ENCODE measurements at regions not wholly inside any gene's neighbourhood (a gene's known extent, or its start where the extent isn't known, plus 50 kb on each side); places are given as distances from the start of the nearest gene placed in this dataset.
"Not testable (repeated sequence)": the region's sequence is repeated elsewhere in the genome, so short reads cannot be mapped to it uniquely, and the experiment has no call there.

DNA sequence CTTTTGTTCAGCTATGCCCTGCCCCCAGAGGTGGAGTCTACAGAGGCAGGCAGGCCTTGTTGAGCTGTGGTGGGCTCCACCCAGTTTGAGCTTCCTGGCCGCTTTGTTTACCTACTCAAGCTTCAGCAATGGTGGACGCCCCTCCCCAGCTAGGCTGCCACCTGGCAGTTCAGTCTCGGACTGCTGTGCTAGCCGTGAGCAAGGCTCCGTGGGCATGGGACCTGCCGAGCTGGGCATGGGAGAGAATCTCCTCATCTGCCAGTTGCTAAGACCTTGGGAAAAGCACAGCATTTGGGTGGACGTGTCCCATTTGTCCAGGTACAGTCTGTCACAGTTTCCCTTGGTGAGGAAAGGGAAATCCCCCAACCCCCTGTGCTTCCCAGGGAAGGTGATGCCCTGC, 270.0 kb upstream of the TCERG1L start:
- not testable (repeated sequence) for H3K23ac ChIP-seq (ENCODE audit: low read length in 2 of 2); DNase-seq; H3K4me1 ChIP-seq (ENCODE audit: control insufficient read depth, insufficient read depth, low read depth, low read length)

DNA sequence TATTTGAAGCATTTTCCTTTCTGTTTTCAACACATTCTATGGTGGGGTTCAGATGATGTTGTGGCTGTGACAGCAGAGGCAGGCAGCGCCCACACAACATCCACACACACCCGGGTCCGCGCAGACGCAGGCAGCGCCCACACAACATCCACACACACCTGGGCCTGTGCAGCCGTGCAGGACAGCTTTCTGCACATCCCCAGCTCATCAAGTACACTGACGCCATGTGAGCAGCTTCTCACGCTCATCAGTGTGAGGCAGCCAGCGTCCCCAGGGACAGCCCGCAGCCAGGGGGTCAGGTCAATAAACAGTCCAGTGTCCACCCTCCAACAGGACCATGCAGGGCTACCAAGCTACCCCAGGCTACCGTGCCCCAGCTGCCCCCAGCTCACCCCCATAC, 272.8 kb upstream of the TCERG1L start:
- Histone ChIP-seq H3K9ac (ENCODE audit: low read length) (no peak overlapping the region), H3K4ac (ENCODE audit: low read depth in 1 of 2, low read length in 2 of 2) (no peak overlapping the region), H2BK12ac (ENCODE audit: low read length in 2 of 2) (no peak overlapping the region), H3K9me3 (ENCODE audit: control insufficient read depth, low read length) (peaks cover 4% of the 10 kb centered on the region), H3K27me3 (ENCODE audit: control insufficient read depth in 1 of 2, insufficient read depth in 1 of 2, low read length in 2 of 2) (no peaks in the 10 kb centered on the region), H3K79me1 (replicated peaks; ENCODE audit: low read length, poor library complexity, severe bottlenecking) (no peaks in the 10 kb centered on the region), H2BK120ac (ENCODE audit: low read depth, low read length) (no peak overlapping the region), H3K27ac (ENCODE audit: low read length, poor library complexity, severe bottlenecking) (no peak overlapping the region), H3K4me3 (ENCODE audit: insufficient read depth in 1 of 2, low read depth in 1 of 2, low read length in 2 of 2) (no peak overlapping the region), H2BK15ac (ENCODE audit: low read depth, poor library complexity, severe bottlenecking) (no peak overlapping the region), H2AK5ac (ENCODE audit: low read length, severe bottlenecking) (no peak overlapping the region), H4K8ac (ENCODE audit: low read length) (no peak overlapping the region), H2AFZ (ENCODE audit: low read depth, low read length) (no peak overlapping the region), H3K4me2 (ENCODE audit: low read length, poor library complexity, severe bottlenecking) (no peak overlapping the region), H3K4me1 (ENCODE audit: control insufficient read depth, insufficient read depth, low read depth, low read length) (no peaks in the 10 kb centered on the region), H3K36me3 (ENCODE audit: control insufficient read depth in 1 of 2, insufficient read depth in 2 of 2, low read depth in 1 of 2, low read length in 2 of 2) (no peaks in the 10 kb centered on the region), H3K14ac (ENCODE audit: low read length in 2 of 2) (no peak overlapping the region), H3K18ac (ENCODE audit: low read depth in 1 of 2, low read length in 2 of 2) (no peak overlapping the region), H2BK5ac (ENCODE audit: low read depth, low read length, poor library complexity, severe bottlenecking) (no peak overlapping the region), H4K91ac (ENCODE audit: low read length) (no peak overlapping the region), H3K23ac (ENCODE audit: low read length in 2 of 2) (no peak overlapping the region)
- DNase-seq = no peak
- 68% methylated on average over 11 of the region's 12 CpGs for WGBS

More for the DNA sequence above, 270.0 kb upstream of the TCERG1L start:
- not testable (repeated sequence) for H3K36me3 ChIP-seq (ENCODE audit: control insufficient read depth in 1 of 2, insufficient read depth in 2 of 2, low read depth in 1 of 2, low read length in 2 of 2); H3K9me3 ChIP-seq (ENCODE audit: control insufficient read depth, low read length); H3K14ac ChIP-seq (ENCODE audit: low read length in 2 of 2); H2BK5ac ChIP-seq (ENCODE audit: low read depth, low read length, poor library complexity, severe bottlenecking); H4K91ac ChIP-seq (ENCODE audit: low read length); H2BK15ac ChIP-seq (ENCODE audit: low read depth, poor library complexity, severe bottlenecking); H3K4me3 ChIP-seq (ENCODE audit: insufficient read depth in 1 of 2, low read depth in 1 of 2, low read length in 2 of 2); H3K27ac ChIP-seq (ENCODE audit: low read length, poor library complexity, severe bottlenecking); H2AFZ ChIP-seq (ENCODE audit: low read depth, low read length); H3K27me3 ChIP-seq (ENCODE audit: control insufficient read depth in 1 of 2, insufficient read depth in 1 of 2, low read length in 2 of 2); H4K8ac ChIP-seq (ENCODE audit: low read length); H3K4ac ChIP-seq (ENCODE audit: low read depth in 1 of 2, low read length in 2 of 2); H2BK120ac ChIP-seq (ENCODE audit: low read depth, low read length); H3K9ac ChIP-seq (ENCODE audit: low read length); H3K18ac ChIP-seq (ENCODE audit: low read depth in 1 of 2, low read length in 2 of 2); H2AK5ac ChIP-seq (ENCODE audit: low read length, severe bottlenecking); H3K4me2 ChIP-seq (ENCODE audit: low read length, poor library complexity, severe bottlenecking); H2BK12ac ChIP-seq (ENCODE audit: low read length in 2 of 2); H3K79me1 ChIP-seq (replicated peaks; ENCODE audit: low read length, poor library complexity, severe bottlenecking)
- 71% methylated on average over 7 of the region's 7 CpGs for WGBS

GRCh38 chr10:131585761-131586160, 274.2 kb upstream of the TCERG1L start:
- H2BK12ac ChIP-seq (ENCODE audit: low read length in 2 of 2) = no peak overlapping the region
- WGBS = 27% methylated on average over 3 of the region's 3 CpGs
- H3K4me2 ChIP-seq (ENCODE audit: low read length, poor library complexity, severe bottlenecking) = no peak overlapping the region
- no peaks in the 10 kb centered on the region for H3K36me3 ChIP-seq (ENCODE audit: control insufficient read depth in 1 of 2, insufficient read depth in 2 of 2, low read depth in 1 of 2, low read length in 2 of 2)
- H3K23ac ChIP-seq (ENCODE audit: low read length in 2 of 2) = no peak overlapping the region
- H4K91ac ChIP-seq (ENCODE audit: low read length) = no peak overlapping the region
- no peak overlapping the region for H3K18ac ChIP-seq (ENCODE audit: low read depth in 1 of 2, low read length in 2 of 2)
- no peak overlapping the region for H2BK5ac ChIP-seq (ENCODE audit: low read depth, low read length, poor library complexity, severe bottlenecking)
- H3K14ac ChIP-seq (ENCODE audit: low read length in 2 of 2) = no peak overlapping the region
- no peak overlapping the region for H2AK5ac ChIP-seq (ENCODE audit: low read length, severe bottlenecking)
- H3K27me3 ChIP-seq (ENCODE audit: control insufficient read depth in 1 of 2, insufficient read depth in 1 of 2, low read length in 2 of 2) = no peaks in the 10 kb centered on the region
- no peak overlapping the region for H3K27ac ChIP-seq (ENCODE audit: low read length, poor library complexity, severe bottlenecking)
- H2AFZ ChIP-seq (ENCODE audit: low read depth, low read length) = no peak overlapping the region
- H2BK15ac ChIP-seq (ENCODE audit: low read depth, poor library complexity, severe bottlenecking) = no peak overlapping the region
- H3K4me3 ChIP-seq (ENCODE audit: insufficient read depth in 1 of 2, low read depth in 1 of 2, low read length in 2 of 2) = no peak overlapping the region
- no peaks in the 10 kb centered on the region for H3K79me1 ChIP-seq (replicated peaks; ENCODE audit: low read length, poor library complexity, severe bottlenecking)
- no peak for DNase-seq
- H3K4me1 ChIP-seq (ENCODE audit: control insufficient read depth, insufficient read depth, low read depth, low read length) = no peaks in the 10 kb centered on the region
- H3K9ac ChIP-seq (ENCODE audit: low read length) = no peak overlapping the region
- H4K8ac ChIP-seq (ENCODE audit: low read length) = no peak overlapping the region
- peaks cover 4% of the 10 kb centered on the region for H3K9me3 ChIP-seq (ENCODE audit: control insufficient read depth, low read length)
- H2BK120ac ChIP-seq (ENCODE audit: low read depth, low read length) = no peak overlapping the region
- H3K4ac ChIP-seq (ENCODE audit: low read depth in 1 of 2, low read length in 2 of 2) = no peak overlapping the region

DNA sequence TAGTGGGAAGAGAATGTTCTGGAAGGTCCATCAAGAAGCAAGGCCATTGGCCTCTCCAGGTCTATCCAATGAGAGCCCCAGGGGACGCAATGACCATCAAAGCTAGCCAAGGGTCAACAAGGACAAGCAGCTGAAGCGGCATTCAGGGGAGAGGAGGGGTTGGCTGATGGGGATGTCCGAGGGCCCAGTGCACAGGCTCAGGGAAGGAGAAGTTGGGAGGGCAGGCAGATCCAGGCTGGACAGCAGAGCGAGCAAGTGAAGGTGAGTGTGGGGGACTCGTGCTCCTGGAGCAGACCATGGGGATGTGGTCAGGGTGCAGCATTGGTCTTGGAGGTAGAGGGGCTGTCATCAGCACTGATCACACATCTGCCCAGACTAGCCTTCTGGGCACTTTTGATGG, 275.4 kb upstream of the TCERG1L start:
- Histone ChIP-seq H3K9ac (ENCODE audit: low read length) (no peak overlapping the region), H2BK12ac (ENCODE audit: low read length in 2 of 2) (no peak overlapping the region), H3K4ac (ENCODE audit: low read depth in 1 of 2, low read length in 2 of 2) (no peak overlapping the region), H2BK5ac (ENCODE audit: low read depth, low read length, poor library complexity, severe bottlenecking) (no peak overlapping the region), H3K36me3 (ENCODE audit: control insufficient read depth in 1 of 2, insufficient read depth in 2 of 2, low read depth in 1 of 2, low read length in 2 of 2) (no peaks in the 10 kb centered on the region), H2BK120ac (ENCODE audit: low read depth, low read length) (no peak overlapping the region), H3K18ac (ENCODE audit: low read depth in 1 of 2, low read length in 2 of 2) (no peak overlapping the region), H4K8ac (ENCODE audit: low read length) (no peak overlapping the region), H3K4me1 (ENCODE audit: control insufficient read depth, insufficient read depth, low read depth, low read length) (no peaks in the 10 kb centered on the region), H3K4me2 (ENCODE audit: low read length, poor library complexity, severe bottlenecking) (no peak overlapping the region), H3K4me3 (ENCODE audit: insufficient read depth in 1 of 2, low read depth in 1 of 2, low read length in 2 of 2) (no peak overlapping the region), H3K79me1 (replicated peaks; ENCODE audit: low read length, poor library complexity, severe bottlenecking) (no peaks in the 10 kb centered on the region), H3K27ac (ENCODE audit: low read length, poor library complexity, severe bottlenecking) (no peak overlapping the region), H3K27me3 (ENCODE audit: control insufficient read depth in 1 of 2, insufficient read depth in 1 of 2, low read length in 2 of 2) (no peaks in the 10 kb centered on the region), H2AFZ (ENCODE audit: low read depth, low read length) (no peak overlapping the region), H4K91ac (ENCODE audit: low read length) (no peak overlapping the region), H3K23ac (ENCODE audit: low read length in 2 of 2) (no peak overlapping the region), H2BK15ac (ENCODE audit: low read depth, poor library complexity, severe bottlenecking) (no peak overlapping the region), H3K9me3 (ENCODE audit: control insufficient read depth, low read length) (peaks cover 4% of the 10 kb centered on the region), H3K14ac (ENCODE audit: low read length in 2 of 2) (no peak overlapping the region), H2AK5ac (ENCODE audit: low read length, severe bottlenecking) (no peak overlapping the region)
- WGBS = 78% methylated on average over 5 of the region's 5 CpGs
- no peak for DNase-seq
